HEK293T (cell line): ENCODE measurements at regions not wholly inside any gene's neighbourhood (a gene's known extent, or its start where the extent isn't known, plus 50 kb on each side); places are given as distances from the start of the nearest gene placed in this dataset.

Source experiments
- CTCF ChIA-PET: fragments of 350-600 bp; formaldehyde crosslinking; extraction: SDS; loops from one replicate; lab custom pipeline; 2021; ENCODE audit warnings: antibody characterized with exemption, inconsistent platforms; lab: Yijun Ruan, JAX
- POLR2A ChIA-PET: fragments of 350-600 bp; formaldehyde crosslinking; extraction: SDS; loops from one replicate; lab custom pipeline; 2020; ENCODE audit warnings: antibody characterized with exemption, inconsistent platforms; lab: Yijun Ruan, JAX
- DNase-seq: peaks from one replicate; pipeline ENCODE4 v3.0.0; 2012; ENCODE audit warnings: mixed read lengths; ENCODE audit errors: extremely low spot score
- ARNT ChIP-seq: fragments of 450-650 bp; IDR thresholded peaks from 2 replicates; pipeline ENCODE4 v1.6.1; 2017; ENCODE audit warnings: mild to moderate bottlenecking
- BHLHE40 ChIP-seq: fragments of 450-650 bp; IDR thresholded peaks from 2 replicates; pipeline ENCODE4 v1.6.1; 2016; ENCODE audit warnings: mild to moderate bottlenecking, moderate library complexity, borderline replicate concordance
- CTBP1 ChIP-seq: fragments of 450-650 bp; IDR thresholded peaks from 2 replicates; pipeline ENCODE4 v1.6.1; 2016; ENCODE audit warnings: borderline replicate concordance
- ELF4 ChIP-seq: fragments of 450-650 bp; IDR thresholded peaks from 2 replicates; pipeline ENCODE4 v1.6.1; 2017; ENCODE audit warnings: antibody characterized with exemption
- FOXA1 ChIP-seq: fragments of 450-650 bp; IDR thresholded peaks from 2 replicates; pipeline ENCODE4 v1.6.1; 2016; ENCODE audit warnings: mild to moderate bottlenecking
- FOXK2 ChIP-seq: fragments of 450-650 bp; IDR thresholded peaks from 2 replicates; pipeline ENCODE4 v1.6.1; 2016; ENCODE audit warnings: mild to moderate bottlenecking
- FOXM1 ChIP-seq: fragments of 450-650 bp; IDR thresholded peaks from 2 replicates; pipeline ENCODE4 v1.6.1; 2017; ENCODE audit warnings: mild to moderate bottlenecking, borderline replicate concordance
- HDGF ChIP-seq: fragments of 450-650 bp; IDR thresholded peaks from 2 replicates; pipeline ENCODE4 v1.6.1; 2017; ENCODE audit warnings: antibody characterized with exemption, borderline replicate concordance
- L3MBTL2 ChIP-seq: fragments of 450-650 bp; conservative IDR thresholded peaks from 2 replicates; pipeline ENCODE4 v1.6.1; 2016; ENCODE audit warnings: mild to moderate bottlenecking
- LEF1 ChIP-seq: fragments of 450-650 bp; IDR thresholded peaks from 2 replicates; pipeline ENCODE4 v1.6.1; 2017; ENCODE audit warnings: mild to moderate bottlenecking, borderline replicate concordance
- NFRKB ChIP-seq: fragments of 450-650 bp; IDR thresholded peaks from 2 replicates; pipeline ENCODE4 v1.6.1; 2016; ENCODE audit warnings: mild to moderate bottlenecking, moderate library complexity
- PKNOX1 ChIP-seq: fragments of 450-650 bp; IDR thresholded peaks from 2 replicates; pipeline ENCODE4 v1.6.1; 2016
- SP1 ChIP-seq: fragments of 450-650 bp; IDR thresholded peaks from 2 replicates; pipeline ENCODE4 v1.6.1; 2017
- SUZ12 ChIP-seq: fragments of 450-650 bp; IDR thresholded peaks from 2 replicates; pipeline ENCODE4 v1.6.1; 2016; ENCODE audit warnings: mild to moderate bottlenecking
- TARDBP ChIP-seq: fragments of 450-650 bp; IDR thresholded peaks from 2 replicates; pipeline ENCODE4 v1.6.1; 2016
- ZNF384 ChIP-seq: fragments of 450-650 bp; IDR thresholded peaks from 2 replicates; pipeline ENCODE4 v1.6.1; 2016

DNA sequence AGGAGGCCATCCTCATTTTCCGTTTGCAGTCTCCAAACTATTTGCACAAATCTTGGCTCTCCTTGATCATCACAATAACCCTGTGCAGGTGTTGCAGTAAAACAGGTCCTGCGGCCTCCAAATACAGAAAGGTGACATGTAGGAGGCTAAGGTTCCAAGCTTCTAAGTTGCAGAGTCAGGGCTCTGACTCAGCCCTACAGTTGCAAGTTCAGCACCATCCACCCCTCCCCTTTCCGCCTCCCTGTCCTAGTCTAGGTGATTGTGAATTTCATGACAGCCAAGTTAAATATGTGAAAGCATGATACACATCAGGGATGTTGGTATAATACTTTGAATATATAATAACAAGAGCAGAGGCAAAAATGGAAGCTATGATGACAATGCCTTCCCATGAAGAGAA, 317.3 kb upstream of the CDH4 start:
- POLR2A ChIA-PET, result no interaction called here
- CTCF ChIA-PET, result no interaction called here
- no peak for DNase-seq
- TF ChIP-seq ZNF384 (no peak), PKNOX1 (no peak), SUZ12 (no peak), FOXM1 (no peak), SP1 (no peak), HDGF (no peak), NFRKB (no peak), CTBP1 (no peak), L3MBTL2 (no peak)

DNA sequence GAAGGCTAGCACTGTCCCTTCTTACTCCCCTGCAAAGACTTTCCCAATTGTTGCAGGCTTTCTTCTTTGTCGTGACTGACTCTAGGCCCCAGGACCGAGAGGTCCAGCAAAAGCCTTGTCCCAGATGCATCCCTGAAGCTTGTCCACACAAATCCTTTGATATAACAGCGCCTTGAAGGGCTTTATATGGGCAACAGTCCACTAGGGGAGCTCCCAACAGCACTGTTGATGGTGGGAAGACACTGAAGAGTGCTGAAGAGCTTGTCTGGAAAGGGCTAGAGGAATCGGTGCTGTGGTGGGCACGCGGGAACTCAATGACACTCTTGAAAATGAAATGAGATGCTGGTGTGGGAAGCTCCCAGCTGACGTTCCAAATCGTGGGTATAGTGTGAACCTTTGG, 316.1 kb upstream of the CDH4 start:
- DNase-seq, result no peak
- ChIA-PET CTCF (no interaction called here), POLR2A (no interaction called here)
- TF ChIP-seq HDGF (no peak), LEF1 (no peak), FOXA1 (no peak), FOXM1 (no peak), SUZ12 (no peak), NFRKB (no peak), ZNF384 (no peak), L3MBTL2 (no peak), CTBP1 (no peak), ELF4 (no peak), PKNOX1 (no peak), ARNT (no peak)

DNA sequence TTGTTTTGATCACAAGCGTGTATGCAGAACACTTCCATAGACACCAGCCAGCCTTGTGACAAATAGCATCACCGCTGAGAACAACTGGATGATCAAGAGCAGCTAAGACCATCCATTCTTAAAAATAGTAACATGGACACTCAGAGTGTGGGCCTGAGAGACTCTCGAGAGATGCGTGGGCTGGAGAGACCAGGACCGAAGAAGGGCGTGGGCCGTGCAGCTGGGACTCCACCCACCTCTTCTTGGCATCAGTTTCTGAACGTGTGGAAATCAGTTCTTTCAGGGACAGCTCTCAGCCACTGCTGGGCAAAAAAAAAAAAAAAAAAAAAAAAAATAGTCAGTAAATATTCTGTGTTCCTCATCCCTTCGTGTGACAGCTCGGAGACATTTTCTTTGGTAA, 314.5 kb upstream of the CDH4 start:
- no peak for DNase-seq
- TF ChIP-seq SUZ12, result no peak
- TF ChIP-seq L3MBTL2, result no peak
- TF ChIP-seq HDGF, result no peak
- TF ChIP-seq FOXM1, result no peak
- TF ChIP-seq BHLHE40, result no peak
- no peak for TF ChIP-seq ARNT
- TF ChIP-seq FOXA1, result no peak
- TF ChIP-seq PKNOX1, result no peak
- no peak for TF ChIP-seq TARDBP
- TF ChIP-seq ELF4, result no peak
- TF ChIP-seq SP1, result no peak
- CTCF ChIA-PET, result no interaction called here
- POLR2A ChIA-PET, result interaction anchor here (0.7 kb wide), 1 partner anchor 1305 kb away, joined by 3 read pairs; no protein-coding TSS in a partner anchor

- ChIA-PET CTCF (no interaction called here), POLR2A (no interaction called here)
- no peak for TF ChIP-seq SP1
- TF ChIP-seq BHLHE40, result no peak
- TF ChIP-seq ELF4, result no peak
- no peak for TF ChIP-seq ARNT
- TF ChIP-seq LEF1, result no peak
- no peak for TF ChIP-seq FOXK2
- TF ChIP-seq ZNF384, result no peak
- no peak for TF ChIP-seq L3MBTL2
- TF ChIP-seq CTBP1, result no peak
- no peak for TF ChIP-seq FOXA1
- TF ChIP-seq NFRKB, result no peak
- no peak for TF ChIP-seq TARDBP
- no peak for TF ChIP-seq HDGF
- TF ChIP-seq PKNOX1, result no peak
- TF ChIP-seq SUZ12, result no peak
- no peak for TF ChIP-seq FOXM1
- DNase-seq, result no peak
These were observed 310.7 kb upstream of the CDH4 start for GRCh38 chr20:60941379-60941778.

GRCh38 chr20:60947819-60948218, 304.2 kb upstream of the CDH4 start:
- ChIA-PET POLR2A (no interaction called here), CTCF (no interaction called here)
- TF ChIP-seq SP1 (no peak), L3MBTL2 (no peak), PKNOX1 (no peak), BHLHE40 (no peak), CTBP1 (no peak), FOXK2 (no peak), HDGF (no peak), ELF4 (no peak), FOXA1 (no peak), LEF1 (no peak), NFRKB (no peak), SUZ12 (no peak), FOXM1 (no peak), ARNT (no peak)
- DNase-seq, result no peak

- CTCF ChIA-PET, result no interaction called here
- TF ChIP-seq NFRKB, result no peak
- TF ChIP-seq HDGF, result no peak
- TF ChIP-seq ELF4, result no peak
- no peak for TF ChIP-seq ZNF384
- no peak for TF ChIP-seq FOXK2
- TF ChIP-seq ARNT, result no peak
- TF ChIP-seq FOXM1, result no peak
- TF ChIP-seq LEF1, result no peak
- TF ChIP-seq L3MBTL2, result no peak
- no peak for TF ChIP-seq TARDBP
- TF ChIP-seq CTBP1, result no peak
- no peak for TF ChIP-seq PKNOX1
- no peak for TF ChIP-seq FOXA1
- TF ChIP-seq SP1, result no peak
- TF ChIP-seq SUZ12, result no peak
- no peak for TF ChIP-seq BHLHE40
- DNase-seq, result no peak
These were observed 303.8 kb upstream of the CDH4 start for GRCh38 chr20:60948224-60948623.

More at GRCh38 chr20:60948224-60948623, 303.8 kb upstream of the CDH4 start:
- POLR2A ChIA-PET, result no interaction called here
